MG63 (cell line): ENCODE measurements at regions not wholly inside any gene's neighbourhood (a gene's known extent, or its start where the extent isn't known, plus 50 kb on each side); places are given as distances from the start of the nearest gene placed in this dataset.

Experiments
- DNase-seq: peaks from one replicate; pipeline ENCODE4 v3.0.0-alpha.2; 2020
- H3K27me3 ChIP-seq: fragments of 250-450 bp; sonication (Bioruptor Pico); 2 replicates; pipeline ENCODE4 v1.5.1; 2020; ENCODE audit warnings: mild to moderate bottlenecking, moderate library complexity
- H3K36me3 ChIP-seq: fragments of 250-450 bp; sonication (Bioruptor Pico); 2 replicates; pipeline ENCODE4 v1.5.1; 2020; ENCODE audit warnings: mild to moderate bottlenecking, moderate library complexity
- H3K4me3 ChIP-seq: fragments of 250-450 bp; sonication (Bioruptor Pico); 2 replicates; pipeline ENCODE4 v1.5.1; 2020; ENCODE audit warnings: mild to moderate bottlenecking, moderate library complexity
- H3K9me3 ChIP-seq: fragments of 250-450 bp; sonication (Bioruptor Pico); 2 replicates; pipeline ENCODE4 v1.5.1; 2020; ENCODE audit warnings: mild to moderate bottlenecking, moderate library complexity

DNA sequence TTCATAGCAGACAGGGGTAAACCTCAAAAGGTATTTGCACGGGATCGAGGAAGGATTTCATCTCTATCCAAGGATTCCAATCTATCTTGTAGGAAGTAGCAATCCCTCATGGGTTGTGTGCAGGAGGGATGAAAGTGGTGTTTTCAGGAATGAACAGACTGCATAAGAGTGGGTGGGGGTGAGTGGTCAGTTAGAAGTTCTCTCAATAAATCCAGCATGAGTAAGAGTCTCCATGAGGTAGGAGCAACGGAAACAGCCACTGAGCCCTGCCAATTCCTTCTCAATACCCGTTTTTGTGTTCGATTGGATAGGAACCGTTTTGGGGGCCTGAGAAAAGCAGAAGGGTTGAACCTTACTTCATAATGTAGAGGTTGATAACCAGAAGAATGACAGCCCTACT is 375.6 kb downstream of the SOX9 start:
- Histone ChIP-seq H3K36me3 (no peaks in the 10 kb centered on the region), H3K27me3 (no peaks in the 10 kb centered on the region), H3K9me3 (no peaks in the 10 kb centered on the region), H3K4me3 (no peak overlapping the region)
- no peak for DNase-seq

DNA sequence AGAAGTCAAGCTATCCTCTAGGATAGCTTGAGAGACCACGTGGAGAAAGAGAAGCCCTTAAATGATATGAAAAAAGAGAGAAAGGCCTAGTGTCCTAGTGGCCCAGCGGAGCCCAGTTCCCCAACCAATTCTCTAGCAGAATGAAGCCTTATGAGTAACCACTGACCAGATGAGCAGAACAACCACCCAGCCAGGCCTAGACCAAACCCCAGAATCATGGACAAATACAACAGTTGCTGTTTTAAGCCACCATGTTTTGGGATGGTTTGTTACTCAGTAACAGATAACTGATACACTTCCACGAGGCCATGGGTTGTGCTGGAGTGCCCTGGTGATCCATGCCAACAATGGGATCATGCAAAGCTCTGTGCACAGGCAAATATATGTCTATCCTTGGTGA is 377.1 kb downstream of the SOX9 start:
- Histone ChIP-seq H3K9me3 (no peaks in the 10 kb centered on the region), H3K4me3 (no peak overlapping the region), H3K36me3 (no peaks in the 10 kb centered on the region), H3K27me3 (no peaks in the 10 kb centered on the region)
- no peak for DNase-seq

DNA sequence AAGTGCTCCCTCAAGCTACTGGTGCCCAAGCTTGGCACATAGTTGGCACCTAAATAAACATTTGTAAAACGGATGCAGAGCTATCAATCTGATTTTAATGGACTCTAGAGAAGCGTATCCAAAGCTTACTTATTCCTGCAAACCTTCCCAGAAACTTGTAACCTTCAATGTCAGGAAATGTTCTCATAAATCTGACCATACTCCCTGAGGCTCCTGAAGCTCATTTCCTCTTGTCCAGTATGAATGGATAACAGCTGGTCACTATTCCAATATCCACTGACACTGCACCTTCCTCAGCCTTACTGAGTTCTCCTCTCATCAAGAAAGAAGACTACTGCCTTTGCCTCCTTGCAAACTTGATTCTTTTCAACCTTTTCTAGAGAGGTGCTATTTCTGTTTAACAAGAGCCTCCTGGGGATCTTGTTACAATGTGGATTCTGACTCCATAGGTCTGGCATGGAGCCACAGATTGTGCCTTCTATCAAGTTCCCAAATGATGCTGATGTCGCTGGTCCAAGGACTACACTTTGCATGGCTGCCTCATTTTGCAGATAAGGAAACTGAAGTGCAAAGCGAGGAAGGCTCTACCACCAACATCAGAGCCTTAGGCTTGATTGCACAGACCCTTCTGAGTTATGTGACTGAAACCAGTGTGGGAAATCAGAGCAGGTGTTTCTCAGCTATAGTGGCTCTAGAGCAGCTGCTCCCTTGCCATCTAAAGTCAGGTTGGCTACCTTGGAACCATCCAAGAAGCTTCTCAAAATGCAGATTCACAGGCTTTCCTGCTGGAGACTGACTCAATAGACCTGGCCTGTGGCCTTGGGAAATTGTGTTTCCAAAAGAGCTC is 377.8 kb downstream of the SOX9 start:
- Histone ChIP-seq H3K27me3 (no peaks in the 10 kb centered on the region), H3K9me3 (no peaks in the 10 kb centered on the region), H3K4me3 (no peak overlapping the region), H3K36me3 (no peaks in the 10 kb centered on the region)
- DNase-seq: no peak

DNA sequence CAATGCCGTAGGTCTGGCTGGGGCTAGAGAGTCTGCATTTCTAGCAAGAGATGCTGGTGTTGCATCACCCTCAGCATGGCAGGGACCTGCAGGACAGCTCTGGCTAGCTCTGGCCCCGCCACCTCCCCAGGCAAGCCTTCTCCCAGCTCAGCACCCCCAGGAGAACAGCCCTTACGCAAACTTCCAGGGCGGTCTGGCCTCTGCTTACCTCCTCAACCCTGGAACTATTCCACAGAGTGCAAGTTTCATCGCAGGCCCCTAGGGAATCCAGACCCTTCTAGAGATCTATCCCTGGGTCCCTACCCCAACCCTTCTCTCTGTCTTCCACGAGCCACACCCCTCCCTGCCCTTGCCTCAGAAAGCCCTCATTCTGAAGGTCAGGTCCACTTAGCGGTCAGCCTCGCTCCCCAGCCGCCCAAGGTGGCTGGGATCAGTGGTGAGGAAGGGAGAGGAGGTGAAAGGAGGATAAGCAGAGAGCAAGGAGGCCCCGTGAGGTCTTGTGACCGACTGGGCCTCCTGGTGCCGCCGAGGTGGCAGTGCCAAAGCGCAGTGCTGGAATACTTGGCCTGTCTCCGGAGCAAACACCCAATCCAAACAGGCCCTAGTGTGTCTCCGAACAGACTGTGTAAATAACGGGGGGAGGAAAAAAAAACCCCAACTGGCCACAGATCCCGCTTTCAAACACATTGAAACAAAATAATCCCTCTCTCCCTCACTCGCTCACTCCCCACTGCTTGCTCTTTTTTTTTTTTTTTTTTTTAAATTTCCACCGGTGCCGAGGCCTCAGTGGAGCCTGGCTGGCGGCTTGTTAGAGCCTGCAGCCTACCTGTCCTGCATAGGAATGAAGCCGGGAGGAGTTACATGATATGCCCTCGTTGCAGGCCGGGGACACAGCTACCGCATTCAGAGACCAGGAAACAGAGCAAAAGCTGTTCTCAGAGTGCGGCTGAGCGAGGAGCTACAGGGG is 380.9 kb downstream of the SOX9 start:
- DNase-seq: no peak
- no peaks in the 10 kb centered on the region for H3K9me3 ChIP-seq
- H3K36me3 ChIP-seq: no peaks in the 10 kb centered on the region
- no peak overlapping the region for H3K4me3 ChIP-seq
- H3K27me3 ChIP-seq: no peaks in the 10 kb centered on the region

DNA sequence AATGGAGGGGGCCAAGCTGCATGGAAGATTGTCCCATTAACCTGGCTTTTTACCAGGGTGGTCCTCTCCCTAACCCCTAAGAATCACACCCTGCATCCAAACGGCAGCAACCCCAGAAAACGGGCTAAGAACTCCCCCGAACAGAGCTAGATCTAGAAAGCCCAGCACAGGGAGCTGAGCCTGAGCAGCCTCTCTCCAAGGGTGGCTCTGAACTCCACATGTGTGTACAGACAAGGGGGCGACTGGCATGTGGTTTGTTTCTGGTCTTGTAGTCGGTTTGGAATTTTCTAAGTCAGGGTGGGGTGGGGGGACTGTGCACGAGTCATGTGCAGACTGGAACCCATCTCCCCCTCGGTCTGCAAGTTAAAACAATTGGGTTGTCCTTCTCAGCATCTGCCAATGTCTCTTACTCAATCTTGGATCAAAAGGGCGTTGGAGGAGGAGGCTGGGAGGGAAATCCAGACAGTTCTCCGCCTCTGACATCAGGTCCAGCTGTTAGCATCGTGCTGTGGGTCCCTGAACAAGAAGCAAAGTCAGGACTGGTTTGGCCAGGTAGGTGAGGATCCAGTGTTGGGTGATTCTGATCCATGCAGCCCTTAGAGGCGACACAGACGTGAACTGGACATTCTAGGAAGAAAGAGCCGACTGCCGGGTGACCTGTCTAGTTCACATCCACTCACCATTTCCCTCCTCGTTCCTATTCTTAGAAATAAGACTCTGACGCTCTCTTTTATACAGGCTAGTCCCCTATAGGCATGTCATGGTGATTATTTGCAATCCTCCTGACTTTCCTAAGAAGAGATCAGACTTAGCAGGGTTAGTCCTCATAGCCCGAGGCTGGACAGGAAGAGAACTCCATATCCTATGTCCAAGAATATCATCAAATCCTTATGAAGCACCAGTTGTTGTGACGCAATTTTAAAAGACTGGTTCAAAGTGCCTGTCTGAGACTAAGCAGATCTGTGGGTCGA is 381.8 kb downstream of the SOX9 start:
- Histone ChIP-seq H3K4me3 (no peak overlapping the region), H3K36me3 (no peaks in the 10 kb centered on the region), H3K9me3 (no peaks in the 10 kb centered on the region), H3K27me3 (no peaks in the 10 kb centered on the region)
- DNase-seq: peak; percentile 11

DNA sequence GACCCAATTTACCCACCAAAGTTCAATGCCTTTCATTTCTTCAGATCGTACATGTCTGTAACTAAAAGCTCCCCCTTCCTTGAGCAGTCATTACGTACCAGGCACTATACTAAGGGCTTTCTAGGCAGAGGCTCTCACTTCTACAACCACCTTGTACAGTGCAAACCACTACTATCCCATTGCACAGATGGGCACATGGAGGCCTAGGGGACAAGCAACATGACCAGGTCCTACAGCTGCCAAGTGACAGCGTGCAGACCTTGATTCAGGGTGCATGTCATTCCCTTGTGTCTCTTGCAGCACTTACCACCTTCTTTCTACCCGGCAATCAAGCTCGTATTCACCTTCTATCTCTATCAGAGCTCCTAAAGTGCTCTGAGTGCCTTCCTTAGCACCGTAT is 382.7 kb downstream of the SOX9 start:
- no peak overlapping the region for H3K4me3 ChIP-seq
- no peak for DNase-seq
- H3K27me3 ChIP-seq: no peaks in the 10 kb centered on the region
- no peaks in the 10 kb centered on the region for H3K9me3 ChIP-seq
- no peaks in the 10 kb centered on the region for H3K36me3 ChIP-seq

DNA sequence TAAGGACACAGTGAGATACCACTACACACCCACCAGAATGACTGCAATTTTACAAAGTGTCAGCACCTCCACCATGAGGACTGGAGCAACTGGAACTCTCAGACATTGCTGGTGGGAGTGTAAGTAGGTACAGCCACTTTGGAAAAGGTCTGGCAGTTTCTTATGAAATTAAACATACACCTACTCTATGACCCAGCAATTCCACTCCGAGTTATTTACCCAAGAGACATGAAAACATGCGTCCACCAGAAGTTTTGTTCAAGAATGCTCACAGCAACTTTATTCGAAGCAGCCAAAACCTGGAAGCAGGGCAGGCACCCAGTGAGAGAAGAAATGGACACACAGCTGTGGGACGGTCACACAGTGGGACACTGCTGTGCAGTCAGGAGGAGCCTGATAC is 384.0 kb downstream of the SOX9 start:
- H3K27me3 ChIP-seq: no peaks in the 10 kb centered on the region
- H3K36me3 ChIP-seq: no peaks in the 10 kb centered on the region
- DNase-seq: no peak
- no peaks in the 10 kb centered on the region for H3K9me3 ChIP-seq
- no peak overlapping the region for H3K4me3 ChIP-seq

DNA sequence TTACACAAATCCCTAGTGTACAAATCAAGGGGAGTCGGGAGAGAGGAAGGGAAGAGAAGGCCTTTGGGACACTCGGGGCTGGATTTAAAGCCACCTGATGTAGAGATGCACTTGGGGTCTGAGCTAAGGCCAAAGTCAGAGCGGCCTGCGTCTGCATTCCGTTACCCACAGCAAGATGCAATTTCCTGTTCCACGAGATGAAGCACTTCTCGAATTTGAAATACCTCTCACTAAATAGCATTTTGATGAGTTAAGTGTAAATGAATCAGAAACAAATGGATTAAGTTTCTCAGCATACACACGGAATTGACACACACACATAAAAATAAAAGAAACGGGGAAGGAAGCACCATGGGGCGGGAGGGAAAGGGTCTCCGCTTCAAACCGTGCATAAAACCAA is 386.0 kb downstream of the SOX9 start:
- Histone ChIP-seq H3K36me3 (no peaks in the 10 kb centered on the region), H3K27me3 (no peaks in the 10 kb centered on the region), H3K4me3 (no peak overlapping the region), H3K9me3 (no peaks in the 10 kb centered on the region)
- no peak for DNase-seq

DNA sequence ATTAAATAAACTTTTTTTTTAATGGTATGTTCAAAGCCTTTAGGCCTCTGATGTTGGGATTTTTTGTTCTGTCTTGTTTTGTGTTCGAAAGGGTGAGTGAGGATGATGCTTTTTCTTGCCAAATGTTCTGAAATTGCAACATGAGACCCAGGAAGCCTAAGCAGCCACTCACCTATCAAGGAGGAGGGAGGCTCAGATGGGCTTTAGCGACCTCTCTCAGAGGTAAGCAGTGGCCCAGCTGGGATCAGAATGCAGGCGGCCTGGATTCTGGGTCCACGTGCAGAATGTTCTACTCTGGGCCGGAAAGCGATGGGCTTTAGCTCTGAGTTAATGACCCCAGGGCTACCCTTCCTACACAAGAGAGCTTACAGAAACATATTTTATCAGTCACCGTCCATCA is 386.6 kb downstream of the SOX9 start:
- no peak for DNase-seq
- H3K27me3 ChIP-seq: no peaks in the 10 kb centered on the region
- H3K36me3 ChIP-seq: no peaks in the 10 kb centered on the region
- no peak overlapping the region for H3K4me3 ChIP-seq
- no peaks in the 10 kb centered on the region for H3K9me3 ChIP-seq

DNA sequence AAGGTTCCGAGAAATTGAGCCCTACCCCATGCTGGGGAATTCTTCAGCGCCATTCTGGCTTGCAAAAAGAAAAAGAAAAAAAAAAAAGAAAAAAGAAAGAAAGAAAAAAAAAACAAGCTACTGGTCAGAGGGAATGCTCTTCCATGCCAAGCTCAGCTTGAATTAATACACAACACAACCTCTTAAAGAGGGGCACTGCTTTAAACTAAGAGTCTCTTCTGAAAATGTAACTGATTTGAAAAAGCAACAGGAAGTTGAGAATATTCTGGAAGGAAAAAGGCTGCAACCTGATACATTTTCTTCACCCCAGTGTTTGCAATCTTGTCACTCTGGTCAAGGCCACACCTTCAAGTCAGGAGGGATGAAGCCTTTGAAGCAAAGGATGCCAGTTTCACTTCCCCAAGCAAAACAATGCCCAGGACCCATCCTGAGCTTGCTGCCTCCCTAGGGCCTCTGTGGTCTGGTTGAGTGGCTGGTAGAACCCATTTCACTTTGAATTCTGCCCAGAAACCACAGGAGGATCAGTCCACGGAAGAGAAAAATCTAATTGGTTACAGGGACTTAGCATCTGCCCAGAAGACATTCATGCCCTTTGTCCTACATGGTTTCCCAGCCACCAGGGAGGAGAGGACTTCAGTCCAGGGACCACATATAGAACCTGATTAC is 389.7 kb downstream of the SOX9 start:
- peak; percentile 16 for DNase-seq
- H3K4me3 ChIP-seq: no peak overlapping the region

DNA sequence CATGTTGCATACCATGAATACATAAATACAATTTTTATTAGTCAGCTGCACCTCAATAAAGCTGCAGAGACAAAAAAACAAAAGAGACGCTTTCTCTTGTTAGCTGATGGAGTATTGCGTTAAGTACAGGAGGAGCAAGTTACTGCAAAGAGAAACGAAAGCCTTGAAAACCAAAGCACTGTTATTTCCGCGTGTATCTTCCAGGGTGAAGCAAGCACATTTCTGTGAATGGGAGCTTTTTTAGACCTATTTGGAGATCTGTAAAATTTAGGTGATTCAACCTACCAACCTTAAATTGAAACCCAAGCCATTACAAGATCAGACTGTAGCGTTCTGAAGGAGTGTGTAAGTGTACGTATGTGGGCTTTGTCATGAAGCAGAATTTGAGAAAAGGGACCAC is 390.4 kb downstream of the SOX9 start:
- Histone ChIP-seq H3K36me3 (no peaks in the 10 kb centered on the region), H3K4me3 (no peak overlapping the region), H3K27me3 (no peaks in the 10 kb centered on the region), H3K9me3 (no peaks in the 10 kb centered on the region)
- no peak for DNase-seq

More for the DNA sequence above, 389.7 kb downstream of the SOX9 start:
- H3K9me3 ChIP-seq: no peaks in the 10 kb centered on the region
- no peaks in the 10 kb centered on the region for H3K27me3 ChIP-seq
- H3K36me3 ChIP-seq: no peaks in the 10 kb centered on the region

DNA sequence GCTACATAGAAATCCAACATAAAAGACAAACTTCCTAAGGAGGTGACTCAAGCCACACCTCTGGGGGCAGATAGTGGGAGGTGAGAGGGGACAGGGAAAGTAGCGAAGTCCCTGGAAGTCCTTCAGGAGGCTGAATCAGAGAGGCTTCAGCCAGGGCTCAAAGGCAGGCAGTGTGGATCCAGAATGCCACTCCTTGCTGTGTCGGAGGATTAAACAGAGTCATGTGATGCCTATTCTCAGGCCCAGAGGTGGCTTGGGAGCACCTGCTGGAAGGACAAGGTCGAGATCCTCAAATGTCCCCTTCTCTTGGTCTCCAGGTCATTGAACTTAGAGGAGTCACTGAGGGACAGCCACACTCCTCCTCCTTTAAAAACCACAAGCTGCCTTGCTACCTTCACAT is 391.1 kb downstream of the SOX9 start:
- Histone ChIP-seq H3K9me3 (no peaks in the 10 kb centered on the region), H3K4me3 (no peak overlapping the region), H3K36me3 (no peaks in the 10 kb centered on the region), H3K27me3 (no peaks in the 10 kb centered on the region)
- DNase-seq: no peak

DNA sequence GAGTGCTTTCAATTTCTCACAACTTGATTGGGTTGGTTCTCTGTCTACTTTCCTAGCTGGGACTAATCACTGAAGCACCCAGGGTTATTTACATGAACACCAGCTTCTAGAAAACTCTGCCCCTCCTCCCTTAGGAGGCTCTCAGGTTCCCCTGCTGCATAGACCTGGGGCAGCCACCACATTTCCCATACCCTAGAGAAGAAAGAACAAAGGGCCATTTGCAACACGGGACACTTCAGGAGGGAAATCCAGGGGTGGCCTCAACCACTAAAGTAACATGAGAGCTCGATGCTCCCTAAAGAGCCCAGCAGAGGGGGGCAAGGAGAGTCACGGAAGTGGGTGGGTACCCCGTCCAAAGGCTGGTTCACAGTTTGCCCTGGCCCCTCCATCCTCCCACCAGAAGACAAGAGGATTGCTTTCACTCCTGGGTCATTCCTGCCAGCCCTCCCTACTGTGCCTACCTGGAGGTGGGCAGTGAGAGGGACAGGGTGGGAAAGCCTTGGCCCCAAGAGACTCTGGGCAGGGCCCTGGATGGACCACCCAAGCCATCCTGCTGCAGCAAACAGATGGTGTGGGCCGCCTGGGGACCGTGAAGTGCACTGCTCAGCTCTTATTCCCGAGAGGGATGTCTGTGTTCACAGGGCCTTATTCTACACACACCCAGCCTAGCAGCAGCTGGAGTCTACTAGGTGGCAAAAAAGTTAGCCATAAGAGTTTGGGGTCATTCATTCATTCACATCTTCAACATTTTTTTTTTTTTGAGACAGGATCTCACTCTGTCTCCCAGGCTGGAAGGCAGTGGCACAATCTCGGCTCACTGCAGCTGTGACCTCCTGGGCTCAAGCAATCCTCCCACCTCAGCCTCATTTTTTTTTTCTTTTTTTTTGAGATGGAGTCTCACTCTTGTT is 392.1 kb downstream of the SOX9 start:
- no peaks in the 10 kb centered on the region for H3K9me3 ChIP-seq
- no peaks in the 10 kb centered on the region for H3K27me3 ChIP-seq
- no peak overlapping the region for H3K4me3 ChIP-seq
- H3K36me3 ChIP-seq: no peaks in the 10 kb centered on the region
- DNase-seq: no peak

DNA sequence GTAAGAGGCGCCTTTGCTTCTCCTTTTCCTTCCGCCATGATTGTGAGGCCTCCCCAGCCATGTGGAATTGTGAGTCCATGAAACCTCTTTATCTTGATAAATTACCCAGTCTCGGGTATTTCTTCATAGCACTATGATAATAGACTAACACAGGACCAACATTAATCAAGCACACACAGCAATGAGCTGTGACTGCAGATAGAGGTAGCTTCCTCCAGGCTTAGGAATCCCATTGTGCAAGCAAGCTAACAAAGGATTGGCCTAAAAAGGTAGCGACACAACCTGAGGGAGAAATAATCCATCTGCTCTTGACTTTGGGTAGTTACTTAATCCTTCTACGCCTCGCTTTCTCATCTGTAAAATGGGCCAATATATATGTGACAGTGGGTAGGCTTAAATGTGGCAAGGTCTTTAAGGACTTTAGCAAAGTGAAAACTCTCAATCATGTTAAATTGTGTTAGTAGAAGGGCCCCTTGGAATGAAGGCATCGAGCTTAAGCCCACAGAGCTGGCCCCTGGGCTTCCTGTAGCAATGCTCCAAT is 393.6 kb downstream of the SOX9 start:
- Histone ChIP-seq H3K36me3 (no peaks in the 10 kb centered on the region), H3K4me3 (no peak overlapping the region), H3K9me3 (no peaks in the 10 kb centered on the region), H3K27me3 (no peaks in the 10 kb centered on the region)
- DNase-seq: no peak

DNA sequence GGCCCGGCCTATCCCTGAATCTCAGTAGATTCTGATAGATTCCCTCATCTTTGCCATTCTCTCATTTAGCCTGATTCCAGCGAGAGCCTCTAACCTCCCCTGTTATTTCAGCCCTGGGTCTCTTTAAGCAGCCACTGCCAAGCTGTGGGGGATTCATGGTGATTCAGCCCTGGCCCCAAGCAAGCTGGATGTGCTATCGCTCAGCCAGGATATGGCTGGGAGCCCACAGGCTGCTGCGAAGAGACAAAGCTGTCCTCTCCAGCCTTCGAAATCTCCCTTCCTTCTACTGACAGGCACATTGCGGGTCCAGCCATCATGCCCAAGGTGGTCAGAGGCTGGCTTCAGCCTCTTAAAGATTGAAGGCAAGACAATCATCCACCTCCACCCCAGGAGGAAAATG is 394.1 kb downstream of the SOX9 start:
- no peak overlapping the region for H3K4me3 ChIP-seq
- no peaks in the 10 kb centered on the region for H3K36me3 ChIP-seq
- H3K9me3 ChIP-seq: no peaks in the 10 kb centered on the region
- no peaks in the 10 kb centered on the region for H3K27me3 ChIP-seq
- DNase-seq: peak; percentile 89
